Activated CD4-positive, alpha-beta T cell treated with anti-CD3 and anti-CD28 coated beads, Interleukin-10, Interleukin-2, amounts not matched to agents 100 ng/mL and 50 ng/mL, durations not matched to agents 16 hours and 8 hours (primary cell): ENCODE measurements at regions not wholly inside any gene's neighbourhood (a gene's known extent, or its start where the extent isn't known, plus 50 kb on each side); places are given as distances from the start of the nearest gene placed in this dataset.

Experiments
- DNase-seq: peaks from one replicate; pipeline ENCODE4 v3.0.0-alpha.2; 2020

DNA sequence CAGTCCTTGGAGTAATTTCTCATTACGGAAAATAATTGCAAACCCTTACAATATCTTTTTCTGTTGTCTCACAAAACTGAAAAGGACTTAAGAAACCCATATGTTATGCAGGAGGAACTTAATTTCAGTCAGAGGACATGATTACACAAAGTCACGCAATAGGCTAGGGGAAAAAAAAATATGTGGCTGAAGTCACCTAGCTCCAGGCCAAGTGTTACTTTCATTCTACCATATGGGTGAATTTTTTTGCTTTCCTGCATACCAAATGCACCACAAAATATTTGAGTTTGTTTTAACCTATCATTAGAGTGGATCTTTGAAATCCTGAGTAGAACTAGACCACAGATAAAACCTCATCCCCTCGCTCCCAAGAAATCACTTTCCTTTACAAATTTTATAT is 523.5 kb downstream of the CAAP1 start:
- no peak for DNase-seq

GRCh38 chr9:26368241-26368640 is 524.4 kb downstream of the CAAP1 start:
- no peak for DNase-seq

- no peak for DNase-seq
Observed at GRCh38 chr9:26361010-26361409, 531.6 kb downstream of the CAAP1 start.

- DNase-seq, result no peak
Observed at GRCh38 chr9:26358836-26359235, 533.8 kb downstream of the CAAP1 start.

DNA sequence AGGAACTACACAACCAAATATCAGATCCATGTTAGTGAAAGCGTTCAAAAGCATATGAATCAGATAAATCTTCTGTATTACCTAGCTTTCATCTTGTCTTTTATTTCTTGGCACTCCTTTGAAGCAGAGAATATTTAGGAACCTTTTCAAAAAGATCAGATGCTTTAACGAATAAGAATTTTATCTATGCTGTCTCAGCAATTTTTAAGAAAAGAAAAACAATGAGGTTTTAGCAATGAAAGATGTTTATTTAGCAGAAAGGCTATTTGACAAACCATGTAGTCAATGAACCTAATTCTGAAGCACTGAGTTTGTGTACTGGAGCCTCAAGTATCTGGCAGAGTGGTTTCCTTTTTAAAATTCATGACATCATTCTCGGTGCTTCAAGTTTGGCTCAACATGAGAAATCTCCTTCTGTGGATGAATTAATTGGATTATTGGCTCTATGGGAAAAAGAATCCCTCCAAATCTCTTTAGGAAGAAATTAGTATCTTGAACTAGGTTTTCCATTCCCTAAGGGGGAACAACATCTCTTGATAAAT is 534.7 kb downstream of the CAAP1 start:
- DNase-seq, result no peak

GRCh38 chr9:26356491-26356890 is 536.1 kb downstream of the CAAP1 start:
- DNase-seq, result no peak

- DNase-seq, result no peak
Observed at GRCh38 chr9:26346942-26347477, 545.6 kb downstream of the CAAP1 start.

DNA sequence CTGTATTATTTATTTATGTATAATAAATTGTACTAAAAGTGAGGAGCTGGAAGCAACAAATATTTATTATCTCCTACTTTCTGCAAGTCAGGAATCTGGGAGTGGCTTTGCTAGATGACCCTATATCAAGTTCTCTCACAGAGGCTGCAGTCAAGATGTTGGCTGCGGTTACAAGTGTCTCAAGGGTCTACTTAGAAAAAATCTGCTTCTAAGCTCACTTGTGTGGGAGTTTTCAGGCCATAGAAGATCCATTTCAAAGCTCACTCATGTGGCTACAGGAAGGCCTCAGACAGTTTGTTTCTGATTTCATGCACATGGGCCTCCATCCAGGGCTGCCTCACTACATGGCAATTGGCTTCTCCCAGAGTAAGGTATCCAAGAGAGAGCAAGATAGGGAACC is 551.1 kb downstream of the CAAP1 start:
- no peak for DNase-seq

- DNase-seq, result no peak
Observed at GRCh38 chr9:26339796-26340195, 552.8 kb downstream of the CAAP1 start.

- no peak for DNase-seq
Observed at GRCh38 chr9:26335116-26335515, 557.5 kb downstream of the CAAP1 start.

DNA sequence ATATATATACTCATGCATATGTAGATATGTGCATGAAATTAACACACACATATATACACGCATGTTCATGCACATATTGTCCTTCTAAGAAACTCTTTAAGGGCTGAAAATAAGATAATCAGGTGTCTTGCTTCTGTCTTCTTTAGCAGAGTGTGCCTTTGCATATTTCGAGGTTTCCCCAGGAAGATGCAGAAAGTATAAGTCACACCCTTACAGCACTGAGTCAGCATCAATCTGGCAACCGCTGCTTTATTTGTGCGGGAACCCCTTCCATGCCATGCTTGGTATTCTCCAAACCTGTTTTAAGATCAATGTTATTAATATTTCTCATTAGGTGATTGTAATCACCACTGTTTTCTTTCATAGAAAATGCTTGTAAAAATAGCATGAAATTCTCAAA is 557.9 kb downstream of the CAAP1 start:
- no peak for DNase-seq

DNA sequence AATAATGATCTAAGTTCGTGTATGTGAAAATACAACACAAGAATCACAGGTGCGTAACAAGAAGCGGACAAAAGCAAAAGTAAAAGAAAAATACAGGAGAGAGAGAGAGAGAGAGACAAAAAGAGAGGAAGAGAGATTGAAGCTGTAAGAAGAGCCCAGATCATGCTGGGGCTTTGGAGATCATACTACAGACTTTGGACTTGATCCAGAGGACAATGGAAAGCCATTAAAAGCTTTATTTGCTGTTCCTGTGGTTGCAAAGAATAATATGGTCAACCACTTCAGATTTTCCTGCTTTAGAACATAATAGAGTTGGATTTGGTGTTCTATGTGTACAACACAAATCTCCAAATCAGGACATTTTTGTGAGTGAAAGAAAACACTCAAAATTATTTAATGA is 561.4 kb downstream of the CAAP1 start:
- DNase-seq, result no peak

DNA sequence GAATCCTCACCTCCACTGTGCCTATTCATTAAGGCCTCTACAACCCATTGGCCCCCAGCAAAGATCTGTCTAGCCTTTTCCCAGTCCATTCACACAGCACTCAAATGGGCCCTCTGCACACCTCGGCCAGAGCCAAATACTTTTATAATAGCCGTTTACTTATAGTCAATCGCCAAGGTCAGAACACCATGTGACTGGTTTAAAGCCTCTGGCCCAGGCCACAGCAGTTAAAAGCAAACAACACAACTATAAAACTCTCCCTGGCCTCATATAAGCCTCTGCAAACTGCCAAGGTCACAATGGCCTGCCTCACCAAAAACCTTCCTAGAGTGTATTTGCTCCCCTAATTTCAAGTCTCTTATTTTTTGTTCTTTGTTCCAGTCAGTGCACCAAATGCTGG is 562.6 kb downstream of the CAAP1 start:
- no peak for DNase-seq

DNA sequence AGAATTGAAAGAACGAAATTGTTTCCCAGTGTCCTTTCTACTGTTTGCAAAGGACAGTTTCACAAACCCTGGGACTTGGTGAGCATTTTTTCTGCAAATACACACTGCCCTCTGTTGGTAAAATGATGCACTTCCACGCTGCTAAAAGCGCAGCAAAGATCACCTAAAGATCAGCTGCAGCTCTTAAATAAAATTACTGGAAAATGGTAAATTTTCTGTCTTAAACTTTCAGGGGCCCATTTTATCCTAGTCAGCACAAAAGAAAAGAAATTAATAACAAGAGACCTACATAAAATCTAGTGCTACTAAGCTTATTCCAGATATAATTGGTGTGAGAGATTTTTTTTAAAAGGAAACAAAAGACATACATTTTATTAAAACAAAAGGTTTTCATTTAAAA is 566.0 kb downstream of the CAAP1 start:
- peak; percentile 23 for DNase-seq

- DNase-seq, result no peak
Observed at GRCh38 chr9:26325444-26325829, 567.2 kb downstream of the CAAP1 start.

DNA sequence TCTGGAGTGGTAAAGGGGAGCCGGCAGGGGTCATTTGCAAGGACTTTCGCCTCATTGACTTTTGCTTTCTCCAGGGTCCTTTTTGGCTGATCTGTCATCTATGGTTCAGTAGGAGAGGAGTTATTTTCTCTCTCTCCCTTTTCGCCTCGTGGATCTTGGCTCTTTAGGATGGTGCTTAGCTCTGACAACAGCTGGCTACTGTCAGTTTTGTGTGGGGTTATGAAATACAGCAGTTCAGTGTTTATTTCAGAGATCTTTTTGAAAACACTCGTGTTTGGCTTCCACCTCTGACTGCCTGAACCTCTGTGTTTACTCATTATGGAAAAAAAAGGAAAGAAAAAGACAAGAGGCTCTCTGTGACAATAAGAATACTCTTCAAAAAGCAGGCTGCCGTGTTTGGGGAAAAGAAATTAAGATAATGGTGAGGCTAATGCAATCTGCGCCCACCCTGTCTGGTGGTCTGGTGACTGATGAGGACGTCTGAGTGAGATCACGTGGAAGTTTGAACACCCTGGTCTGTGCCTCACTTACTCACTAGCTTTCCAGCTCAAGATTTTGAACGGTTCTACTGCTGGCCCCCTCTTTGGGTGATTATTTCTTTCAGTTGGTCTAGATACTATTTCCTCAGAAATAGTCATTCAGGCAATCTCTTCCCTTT is 567.7 kb downstream of the CAAP1 start:
- no peak for DNase-seq

DNA sequence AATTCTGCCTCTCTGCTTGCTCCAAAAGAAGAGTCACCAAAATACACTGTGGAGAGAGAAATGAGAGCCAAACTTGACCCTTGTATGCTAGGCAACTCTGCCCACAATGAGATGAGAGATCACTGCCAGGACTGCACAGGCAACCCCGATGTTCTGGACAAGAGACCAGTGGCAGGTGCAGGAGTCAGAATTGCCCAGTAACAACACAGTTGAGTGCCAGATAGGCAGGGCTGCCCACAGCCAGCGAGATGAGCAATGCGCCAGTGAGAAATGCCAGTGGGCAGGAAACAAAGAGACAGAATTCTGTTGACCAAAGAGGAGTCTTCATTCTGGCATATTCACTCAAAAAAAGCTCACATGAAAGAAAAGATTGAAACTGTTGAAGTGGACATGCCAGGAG is 570.7 kb downstream of the CAAP1 start:
- DNase-seq, result no peak

- DNase-seq, result no peak
Observed at GRCh38 chr9:26319859-26320258, 572.7 kb downstream of the CAAP1 start.

DNA sequence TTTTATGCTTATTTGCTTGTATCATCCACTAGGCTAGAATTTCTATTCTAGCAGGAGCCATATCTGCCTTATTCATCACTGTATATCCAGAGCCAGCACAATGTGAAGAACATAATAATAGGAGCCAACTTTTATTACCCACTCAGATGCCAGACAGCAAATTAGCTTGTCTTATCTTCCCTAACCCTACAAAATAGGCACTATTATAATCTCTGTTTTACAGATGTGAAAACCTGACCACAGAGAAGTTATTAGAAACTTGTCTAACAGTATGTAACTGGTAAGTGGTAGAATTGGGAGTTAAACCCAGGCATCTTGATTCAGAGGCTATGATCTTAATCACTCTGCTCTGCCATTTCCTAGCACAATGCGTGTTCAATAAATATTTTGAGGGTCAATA is 579.5 kb downstream of the CAAP1 start:
- DNase-seq, result no peak

- DNase-seq, result no peak
Observed at GRCh38 chr9:26311463-26311995, 581.1 kb downstream of the CAAP1 start.

GRCh38 chr9:26310294-26310693 is 582.3 kb downstream of the CAAP1 start:
- no peak for DNase-seq

DNA sequence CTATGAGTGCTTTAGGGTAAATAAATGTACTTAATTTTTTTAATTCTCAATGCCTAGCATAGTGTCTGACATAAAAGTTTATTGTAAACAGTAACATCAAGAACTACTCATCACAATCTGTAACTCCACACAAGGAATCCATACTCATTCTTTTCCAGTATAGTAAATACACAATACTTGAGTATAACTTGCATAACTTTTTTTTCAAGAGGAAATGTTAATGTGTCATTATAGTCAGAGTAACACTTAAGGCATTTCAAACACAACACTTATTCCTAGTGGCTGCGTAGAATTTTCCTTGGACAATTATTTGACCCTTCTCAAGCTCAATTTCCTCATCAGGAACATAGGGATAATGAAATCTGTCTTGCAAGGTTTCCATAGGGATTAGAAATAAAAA is 584.3 kb downstream of the CAAP1 start:
- no peak for DNase-seq

GRCh38 chr9:26301659-26302058 is 590.9 kb downstream of the CAAP1 start:
- DNase-seq, result no peak

DNA sequence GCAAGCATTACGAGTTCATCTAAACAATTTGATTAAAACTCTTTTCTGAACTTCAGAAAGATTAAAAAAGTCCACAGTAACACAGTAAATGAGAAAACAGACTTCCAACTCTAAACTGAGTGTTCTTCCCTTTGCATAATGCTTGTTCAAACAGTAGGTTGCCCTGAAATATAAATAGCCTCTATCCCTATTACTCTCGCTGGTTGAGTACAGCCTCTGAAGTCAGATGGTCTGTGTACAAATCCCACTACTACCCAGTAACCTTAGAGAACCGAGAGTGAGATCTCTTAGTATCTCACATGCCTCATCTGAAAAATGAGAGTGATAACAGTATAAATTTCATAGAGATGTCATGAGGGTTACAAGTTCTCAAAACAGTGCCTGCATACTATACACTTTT is 591.6 kb downstream of the CAAP1 start:
- DNase-seq, result no peak
